DOHH2 (cell line): ENCODE measurements at regions not wholly inside any gene's neighbourhood (a gene's known extent, or its start where the extent isn't known, plus 50 kb on each side); places are given as distances from the start of the nearest gene placed in this dataset.

ENCODE experiments used
- EZH2phosphoT487 ChIP-seq: fragments of 200-600 bp; sonication (generic); IDR thresholded peaks from 2 replicates; pipeline ENCODE4 v1.6.1; 2017; ENCODE audit warnings: borderline replicate concordance, mild to moderate bottlenecking, antibody characterized with exemption, low read length, moderate library complexity, mixed read lengths
- TF ChIP-seq, protein P1 (sequence below): fragments of 200-600 bp; sonication (generic); IDR thresholded peaks from one replicate; pipeline ENCODE4 v1.5.1; 2014; ENCODE audit warnings: antibody characterized with exemption, mild to moderate bottlenecking, low read depth, low read length; ENCODE audit not compliant: poor library complexity, severe bottlenecking

DNA sequence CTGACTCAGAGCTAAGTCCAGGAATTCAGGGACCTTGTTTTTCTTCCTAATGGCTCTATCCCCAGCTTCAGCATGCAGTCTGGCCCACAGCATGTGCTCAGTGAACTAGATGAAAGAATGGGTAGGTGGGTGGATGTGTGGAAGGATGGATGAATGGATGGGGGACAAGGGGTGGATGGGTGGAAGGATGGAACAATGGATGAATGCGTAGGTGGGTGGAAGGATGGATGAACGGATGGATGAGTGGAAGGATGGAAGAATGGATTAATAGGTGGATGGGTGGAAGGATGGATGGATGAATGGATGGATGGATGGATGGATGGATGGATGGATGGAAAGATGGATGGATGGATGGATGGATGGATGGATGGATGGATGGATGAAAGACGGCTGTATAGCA lies 79.7 kb upstream of the SFSWAP start:
- TF ChIP-seq, protein P1, sequence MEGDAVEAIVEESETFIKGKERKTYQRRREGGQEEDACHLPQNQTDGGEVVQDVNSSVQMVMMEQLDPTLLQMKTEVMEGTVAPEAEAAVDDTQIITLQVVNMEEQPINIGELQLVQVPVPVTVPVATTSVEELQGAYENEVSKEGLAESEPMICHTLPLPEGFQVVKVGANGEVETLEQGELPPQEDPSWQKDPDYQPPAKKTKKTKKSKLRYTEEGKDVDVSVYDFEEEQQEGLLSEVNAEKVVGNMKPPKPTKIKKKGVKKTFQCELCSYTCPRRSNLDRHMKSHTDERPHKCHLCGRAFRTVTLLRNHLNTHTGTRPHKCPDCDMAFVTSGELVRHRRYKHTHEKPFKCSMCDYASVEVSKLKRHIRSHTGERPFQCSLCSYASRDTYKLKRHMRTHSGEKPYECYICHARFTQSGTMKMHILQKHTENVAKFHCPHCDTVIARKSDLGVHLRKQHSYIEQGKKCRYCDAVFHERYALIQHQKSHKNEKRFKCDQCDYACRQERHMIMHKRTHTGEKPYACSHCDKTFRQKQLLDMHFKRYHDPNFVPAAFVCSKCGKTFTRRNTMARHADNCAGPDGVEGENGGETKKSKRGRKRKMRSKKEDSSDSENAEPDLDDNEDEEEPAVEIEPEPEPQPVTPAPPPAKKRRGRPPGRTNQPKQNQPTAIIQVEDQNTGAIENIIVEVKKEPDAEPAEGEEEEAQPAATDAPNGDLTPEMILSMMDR, result no peak
- no peak for TF ChIP-seq EZH2phosphoT487
